Activated CD4-positive, alpha-beta T cell treated with anti-CD3 and anti-CD28 coated beads, Interleukin-2, amount 50 U/mL, for 48 hours (primary cell): ENCODE measurements at regions not wholly inside any gene's neighbourhood (a gene's known extent, or its start where the extent isn't known, plus 50 kb on each side); places are given as distances from the start of the nearest gene placed in this dataset.
"Not testable (repeated sequence)": the region's sequence is repeated elsewhere in the genome, so short reads cannot be mapped to it uniquely, and the experiment has no call there.

ENCODE experiments used
- DNase-seq, 2 experiments: peaks; one replicate each; pipeline ENCODE4 v3.0.0-alpha.2; 2020

DNA sequence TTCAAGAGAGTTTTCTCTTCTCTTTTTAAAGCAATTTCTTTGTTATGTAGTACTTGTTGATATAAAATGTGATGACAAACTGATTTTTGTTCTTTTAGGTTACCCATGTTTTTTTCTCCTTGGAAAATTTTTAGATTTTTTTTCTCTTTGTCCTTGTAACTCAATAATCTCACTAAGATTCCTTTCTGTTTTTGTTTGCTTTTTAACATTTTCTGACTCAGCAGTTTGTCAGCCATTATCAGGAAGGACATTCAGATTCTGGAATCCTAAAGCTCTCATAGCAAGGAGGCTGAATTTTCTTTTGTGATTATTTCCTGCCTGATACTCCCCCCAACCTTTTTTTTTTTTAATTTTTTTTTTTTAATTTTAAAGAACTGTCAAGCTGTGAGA lies 75.2 kb upstream of the CITED2 start:
- no peak for DNase-seq

DNA sequence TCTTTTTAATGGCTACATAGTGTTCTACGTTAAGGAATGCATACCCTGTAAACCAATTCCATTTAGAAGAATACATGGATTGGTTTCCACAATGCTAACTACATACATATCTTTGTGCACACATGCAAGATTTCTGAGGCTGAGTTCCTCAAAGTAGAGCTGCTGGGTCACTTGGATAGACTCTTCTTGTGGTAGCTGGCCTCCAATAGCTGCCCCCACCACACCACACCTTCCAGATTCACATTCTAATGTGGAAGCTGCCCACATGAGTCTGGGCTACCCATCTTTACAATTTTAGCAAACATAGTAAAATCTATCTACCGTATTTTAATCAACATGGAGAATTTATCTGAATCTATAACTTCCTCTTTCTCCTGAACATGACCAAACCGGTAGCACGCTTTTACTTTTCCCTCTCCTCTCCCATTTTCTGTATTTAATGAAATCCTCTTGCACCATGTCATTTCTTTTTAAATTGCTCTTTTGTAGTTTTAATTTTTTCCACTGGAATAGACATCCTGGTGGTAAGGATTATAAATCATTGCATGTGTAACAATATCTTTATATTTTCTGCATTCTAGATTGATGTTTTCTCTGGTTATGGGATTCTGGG lies 74.7 kb upstream of the CITED2 start:
- DNase-seq, result no peak

DNA sequence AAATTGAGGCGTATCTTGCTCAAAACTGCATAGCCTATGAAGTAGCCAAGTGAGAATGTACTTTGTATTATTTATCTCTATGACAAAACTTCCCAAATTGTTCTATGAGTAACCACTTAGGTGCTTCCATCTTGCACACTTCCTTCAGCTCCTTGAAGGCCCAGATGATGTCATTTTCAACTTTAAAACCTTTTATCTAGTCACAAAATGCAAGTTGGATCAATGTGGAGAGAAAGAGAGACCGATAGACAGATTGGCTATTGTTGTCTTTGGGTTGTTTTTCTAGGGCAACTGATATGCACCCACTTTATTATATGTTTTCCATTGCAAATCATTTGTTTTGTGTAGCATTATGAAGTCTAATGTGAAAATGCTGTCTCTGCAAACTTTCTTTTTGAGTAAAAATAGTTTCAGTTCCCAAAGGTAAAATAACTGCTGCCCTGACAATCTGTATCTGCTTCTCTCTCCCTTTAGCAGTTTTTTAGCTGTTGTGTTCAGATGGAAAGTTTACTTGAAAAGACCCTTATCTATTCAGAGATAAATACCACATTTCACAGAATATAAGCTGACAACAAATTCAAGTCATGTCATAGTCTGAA lies 73.7 kb upstream of the CITED2 start:
- no peak for DNase-seq

- DNase-seq, result no peak
Measured at GRCh38 chr6:139447656-139447975, 73.2 kb upstream of the CITED2 start.

GRCh38 chr6:139446768-139447655 lies 72.6 kb upstream of the CITED2 start:
- DNase-seq, result no peak

DNA sequence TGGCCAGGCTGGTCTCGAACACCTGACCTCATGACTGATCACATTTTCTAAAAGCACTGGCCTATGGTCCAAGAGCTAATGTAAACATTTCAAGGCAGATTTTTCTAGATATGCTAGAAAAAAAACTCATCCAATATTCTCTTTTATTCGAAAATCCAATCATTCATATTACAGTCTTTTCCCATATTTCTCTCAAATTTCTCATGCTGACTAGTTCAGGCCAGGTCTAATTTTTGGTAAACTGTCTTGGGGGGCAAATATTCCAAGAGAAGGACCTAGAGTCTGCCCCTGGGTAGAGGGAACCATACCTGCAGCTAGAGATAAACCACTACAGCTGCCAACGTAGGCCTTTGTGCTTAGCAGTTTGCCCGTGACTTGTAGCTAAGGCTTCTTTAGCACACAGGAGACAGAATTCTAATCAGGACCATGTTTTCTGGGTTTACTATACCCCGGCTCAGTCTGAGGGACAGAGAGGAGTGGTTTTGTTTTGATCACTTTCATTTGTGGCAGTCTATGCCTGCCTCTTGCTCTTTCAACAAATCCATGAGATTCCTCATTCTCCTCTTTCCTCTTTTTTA lies 71.8 kb upstream of the CITED2 start:
- no peak for DNase-seq

DNA sequence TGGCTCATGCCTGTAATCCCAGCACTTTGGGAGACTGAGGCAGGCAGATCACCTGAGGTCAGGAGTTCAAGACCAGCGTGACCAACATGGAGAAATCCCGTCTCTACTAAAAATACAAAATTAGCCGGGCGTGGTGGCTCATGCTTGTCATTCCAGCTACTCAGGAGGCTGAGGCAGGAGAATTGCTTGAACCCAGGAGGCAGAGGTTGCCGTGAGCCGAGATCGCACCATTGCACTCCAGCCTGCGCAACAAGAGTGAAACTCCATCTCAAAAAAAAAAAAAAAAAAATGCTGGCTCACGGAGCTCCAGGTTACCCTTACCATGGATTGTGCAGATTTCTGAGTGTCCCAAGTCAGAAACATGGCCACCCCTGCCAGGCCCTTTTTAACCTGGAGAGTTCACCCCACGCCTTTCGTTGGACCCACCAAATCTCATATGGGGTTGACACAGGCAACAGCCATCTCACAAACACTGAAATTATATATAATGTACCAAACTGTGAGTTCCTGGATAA lies 69.9 kb upstream of the CITED2 start:
- DNase-seq, result not testable (repeated sequence)

GRCh38 chr6:139443231-139444112 lies 69.0 kb upstream of the CITED2 start:
- no peak for DNase-seq

GRCh38 chr6:139442188-139442671 lies 67.8 kb upstream of the CITED2 start:
- DNase-seq, result no peak

DNA sequence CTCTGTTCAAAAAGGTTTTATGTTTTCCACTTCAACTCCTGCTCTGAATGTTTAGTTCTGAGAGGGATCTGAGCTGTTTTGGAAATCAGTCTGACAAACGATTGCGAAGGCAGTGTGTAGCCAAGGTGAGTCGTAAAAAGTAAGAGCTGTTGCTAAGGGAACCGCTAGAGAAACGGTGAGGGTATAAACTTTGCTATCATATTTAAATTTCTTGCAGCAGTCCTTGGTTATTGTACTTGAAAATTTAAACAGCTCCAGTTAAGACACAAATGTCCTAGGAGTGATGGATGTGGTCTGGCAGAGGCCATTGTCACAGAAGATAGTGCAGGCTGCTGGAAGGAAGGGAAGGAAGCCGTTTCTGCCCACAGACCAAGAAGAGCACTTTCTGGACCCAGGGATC lies 64.9 kb upstream of the CITED2 start:
- DNase-seq, result no peak

- no peak for DNase-seq
Measured at GRCh38 chr6:139438775-139439174, 64.3 kb upstream of the CITED2 start.

DNA sequence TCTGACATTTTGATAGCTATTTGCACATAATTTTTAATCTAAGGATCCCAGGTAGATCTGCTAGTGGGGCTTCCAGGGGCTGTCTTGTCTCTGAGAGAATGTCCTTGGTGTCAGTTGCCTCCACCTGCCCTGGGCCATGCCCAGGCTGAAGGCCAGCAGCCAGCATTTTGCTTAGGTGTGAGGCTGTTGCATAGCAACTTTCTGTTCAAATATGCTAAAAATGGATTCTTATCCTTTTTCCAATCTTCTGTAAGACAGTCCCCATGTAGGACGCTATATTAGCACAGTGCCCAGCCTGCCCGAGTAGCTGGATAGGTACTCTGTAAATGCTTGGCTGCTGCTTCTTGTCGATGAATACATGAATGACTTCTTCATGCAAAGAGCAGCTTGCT lies 62.5 kb upstream of the CITED2 start:
- DNase-seq, result no peak

GRCh38 chr6:139436200-139436956 lies 61.9 kb upstream of the CITED2 start:
- no peak for DNase-seq

- DNase-seq, result no peak
Measured at GRCh38 chr6:139433631-139434419, 59.4 kb upstream of the CITED2 start.

DNA sequence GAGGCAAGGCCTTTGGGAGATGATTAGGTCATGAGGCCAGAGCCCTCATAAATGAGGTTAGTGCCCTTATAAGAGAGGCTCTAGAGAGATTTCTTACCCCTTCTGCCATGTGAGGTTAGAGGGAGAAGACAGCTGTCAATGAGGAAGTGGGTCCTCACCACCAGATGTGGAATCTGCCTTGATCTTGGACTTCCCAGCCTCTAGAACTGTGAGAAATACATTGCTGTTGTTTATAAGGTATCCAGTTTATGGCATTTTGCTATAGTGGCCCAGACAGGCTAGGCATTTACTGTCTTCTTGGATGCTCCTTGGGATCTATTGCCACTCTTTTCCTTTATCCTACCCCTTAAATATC lies 57.1 kb upstream of the CITED2 start:
- DNase-seq, result no peak

- no peak for DNase-seq
Measured at GRCh38 chr6:139430899-139431601, 56.6 kb upstream of the CITED2 start.

DNA sequence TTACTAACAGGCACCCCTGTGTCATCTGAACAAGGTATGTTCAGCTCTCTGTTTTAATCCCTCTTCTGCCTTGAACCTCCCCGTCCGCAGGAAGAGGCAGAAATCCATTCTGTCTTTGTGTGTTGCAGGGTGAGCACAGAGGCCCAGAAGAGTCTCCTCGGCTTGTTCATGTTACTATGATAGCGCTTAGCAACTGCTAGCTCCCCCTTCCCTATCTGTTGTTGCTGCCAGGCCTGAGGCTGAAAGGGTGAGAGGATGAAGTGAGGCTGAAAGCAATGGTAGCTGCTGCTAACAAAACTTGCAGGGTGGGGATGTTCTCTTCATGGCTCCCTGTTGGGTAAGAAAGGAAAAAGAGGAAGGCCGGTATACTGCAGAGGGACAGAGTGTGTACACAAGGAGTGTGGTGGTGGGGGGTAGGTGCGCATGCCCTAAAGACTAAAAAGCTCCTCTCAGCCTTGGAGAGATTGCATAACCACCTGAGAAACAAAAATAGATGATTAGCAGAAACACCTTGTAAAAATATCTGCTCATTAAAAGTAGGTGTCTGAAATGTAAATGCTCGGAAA lies 55.2 kb upstream of the CITED2 start:
- no peak for DNase-seq

- DNase-seq, result no peak
Measured at GRCh38 chr6:139427199-139427598, 52.8 kb upstream of the CITED2 start.

- DNase-seq, result no peak
Measured at GRCh38 chr6:139426795-139427194, 52.3 kb upstream of the CITED2 start.

DNA sequence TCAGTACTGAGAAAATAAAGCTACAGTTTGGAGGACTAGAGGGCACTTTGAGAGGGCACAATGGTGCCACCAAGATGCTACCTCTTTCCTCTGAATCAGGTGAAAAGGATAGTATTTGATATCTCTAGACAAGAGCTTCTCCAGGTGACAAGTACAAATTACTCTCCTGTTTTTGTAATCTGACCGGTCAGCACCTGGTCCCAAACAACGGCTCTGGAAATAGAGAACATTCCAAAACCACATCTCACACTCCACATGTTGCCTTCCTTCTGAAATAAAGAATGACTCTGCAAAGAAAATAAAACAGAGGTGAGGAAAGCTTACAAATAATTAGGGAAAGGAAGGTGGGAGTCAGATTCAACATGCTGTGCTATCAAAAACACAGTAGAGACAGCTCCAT lies 51.3 kb upstream of the CITED2 start:
- DNase-seq, result no peak
